Natural killer cell (primary cell): ENCODE measurements at regions not wholly inside any gene's neighbourhood (a gene's known extent, or its start where the extent isn't known, plus 50 kb on each side); places are given as distances from the start of the nearest gene placed in this dataset.

Experiments used
- ATAC-seq, 3 donors: fragments of 150-1000 bp in 2 of 3; fragments of 200-7000 bp in 1 of 3; cut with Tn5 transposase; 1 replicate in 1 of 3; 2 replicates in 2 of 3; pipeline ENCODE4 v1.10.0; 2021; ENCODE audit warnings: mild to moderate bottlenecking in 2 of 3, moderate library complexity in 2 of 3
- DNase-seq, 2 donors: peaks; one replicate each; pipeline versions ENCODE4 v3.0.0 to v3.0.0-alpha.2; 2013 to 2021; ENCODE audit warnings: mixed read lengths in 1 of 2
- H3K27ac ChIP-seq: one replicate; pipeline ENCODE4 v1.5.1; 2013; ENCODE audit warnings: mild to moderate bottlenecking, low read length
- H3K27me3 ChIP-seq: one replicate; pipeline ENCODE4 v1.6.1; 2013; ENCODE audit warnings: low read length; ENCODE audit not compliant: control insufficient read depth, insufficient read depth
- H3K36me3 ChIP-seq: one replicate; pipeline ENCODE4 v1.6.1; 2013; ENCODE audit warnings: low read length; ENCODE audit not compliant: control insufficient read depth, insufficient read depth
- H3K4me1 ChIP-seq: one replicate; pipeline ENCODE4 v1.6.1; 2013; ENCODE audit warnings: low read length; ENCODE audit not compliant: control insufficient read depth, insufficient read depth
- H3K4me3 ChIP-seq: one replicate; pipeline ENCODE4 v1.5.1; 2013; ENCODE audit warnings: low read length
- H3K9me3 ChIP-seq: one replicate; pipeline ENCODE4 v1.6.1; 2013; ENCODE audit warnings: low read length; ENCODE audit not compliant: control insufficient read depth, insufficient read depth
- H3K27ac Mint-ChIP-seq, 2 donors: one replicate each; pipeline ENCODE4 v1.8.0; 2022; ENCODE audit warnings: mild to moderate bottlenecking in 2 of 2, mixed read lengths in 2 of 2, moderate library complexity in 1 of 2
- H3K27me3 Mint-ChIP-seq, 2 donors: one replicate each; pipeline ENCODE4 v1.8.0; 2022; ENCODE audit warnings: low read depth in 2 of 2, mixed read lengths in 2 of 2
- H3K36me3 Mint-ChIP-seq: one replicate; pipeline ENCODE4 v1.8.0; 2022; ENCODE audit warnings: mixed read lengths
- H3K4me1 Mint-ChIP-seq, 2 donors: one replicate each; pipeline ENCODE4 v1.8.0; 2022; ENCODE audit warnings: mixed read lengths in 2 of 2
- H3K4me3 Mint-ChIP-seq: one replicate; pipeline ENCODE4 v1.8.0; 2022; ENCODE audit warnings: mild to moderate bottlenecking, moderate library complexity, mixed read lengths
- H3K9me3 Mint-ChIP-seq, 2 donors: one replicate each; pipeline ENCODE4 v1.8.0; 2022; ENCODE audit warnings: mixed read lengths in 2 of 2
- WGBS: methylation state at CpG from one replicate; pipeline ENCODE4 v1.1.7; 2013; ENCODE audit warnings: missing lambda C conversion rate; ENCODE audit not compliant: insufficient coverage; 5-methylcytosine and 5-hydroxymethylcytosine counted together
- intact Hi-C: fragments of 100-400 bp; cut with micrococcal nuclease; formaldehyde crosslinking; loops from one replicate; pipeline ENCODE4 v1.14.2; 2022
- TF ChIP-seq, protein P1 (sequence below): fragments of 200-600 bp; IDR thresholded peaks from one replicate; pipeline ENCODE4 v1.8.0; 2022; ENCODE audit warnings: antibody characterized with exemption

DNA sequence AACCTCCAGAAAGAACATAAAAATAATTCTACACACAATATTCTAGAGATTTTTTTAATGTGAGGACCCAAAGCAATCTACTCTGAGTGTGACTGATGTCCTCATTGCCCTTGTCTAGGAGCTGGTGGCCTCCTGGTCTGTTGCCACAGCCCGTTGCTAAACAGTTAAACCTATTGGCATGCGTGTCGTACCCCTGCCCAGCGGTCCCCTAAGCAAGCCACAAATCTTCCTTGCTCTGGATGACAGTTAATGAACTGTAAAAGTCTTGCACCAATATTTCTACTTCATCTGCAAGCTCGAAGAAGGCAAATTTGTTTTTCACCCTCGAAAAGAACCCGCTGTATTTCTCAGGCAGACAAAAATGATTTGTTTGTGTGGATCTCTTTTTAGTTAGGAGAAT lies 489.1 kb upstream of the MEX3C start:
- 75% methylated on average over 7 of the region's 7 CpGs for whole genome bisulfite sequencing
- intact Hi-C loops, result no loop called here

DNA sequence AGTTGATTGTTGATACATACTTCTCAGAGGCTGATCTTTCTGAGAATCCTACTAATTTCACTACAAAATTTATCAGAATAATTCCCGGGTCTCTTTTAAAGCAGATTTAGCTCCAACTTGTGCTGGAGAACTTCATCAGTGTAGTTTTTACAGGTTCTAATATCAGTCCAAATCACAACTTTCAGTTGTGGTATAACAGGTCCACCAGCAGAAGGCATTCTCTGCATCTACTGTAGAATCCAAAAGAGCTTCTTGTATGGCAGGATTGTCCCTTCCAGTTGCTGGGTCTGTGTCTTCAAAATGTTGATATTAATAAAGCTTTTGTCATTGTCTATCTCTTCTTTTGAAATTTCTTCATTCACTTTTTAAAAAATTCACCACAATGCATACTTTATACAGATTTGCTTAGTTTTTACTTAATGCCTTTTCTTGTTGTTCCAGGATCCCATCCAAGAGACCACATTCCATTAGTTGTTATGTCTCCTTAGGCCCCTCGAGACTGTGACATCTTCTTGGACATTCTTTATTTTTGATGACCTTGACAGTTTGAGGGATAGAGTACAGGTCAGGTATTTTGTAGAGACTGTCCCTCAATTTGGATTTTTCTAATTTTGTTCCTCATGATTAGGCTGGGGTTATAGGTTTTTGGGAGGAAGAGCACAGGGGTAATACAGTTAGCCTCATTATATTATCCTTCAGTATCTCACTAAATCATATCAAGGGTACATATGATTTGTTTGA lies 490.5 kb upstream of the MEX3C start:
- TF ChIP-seq, protein P1, sequence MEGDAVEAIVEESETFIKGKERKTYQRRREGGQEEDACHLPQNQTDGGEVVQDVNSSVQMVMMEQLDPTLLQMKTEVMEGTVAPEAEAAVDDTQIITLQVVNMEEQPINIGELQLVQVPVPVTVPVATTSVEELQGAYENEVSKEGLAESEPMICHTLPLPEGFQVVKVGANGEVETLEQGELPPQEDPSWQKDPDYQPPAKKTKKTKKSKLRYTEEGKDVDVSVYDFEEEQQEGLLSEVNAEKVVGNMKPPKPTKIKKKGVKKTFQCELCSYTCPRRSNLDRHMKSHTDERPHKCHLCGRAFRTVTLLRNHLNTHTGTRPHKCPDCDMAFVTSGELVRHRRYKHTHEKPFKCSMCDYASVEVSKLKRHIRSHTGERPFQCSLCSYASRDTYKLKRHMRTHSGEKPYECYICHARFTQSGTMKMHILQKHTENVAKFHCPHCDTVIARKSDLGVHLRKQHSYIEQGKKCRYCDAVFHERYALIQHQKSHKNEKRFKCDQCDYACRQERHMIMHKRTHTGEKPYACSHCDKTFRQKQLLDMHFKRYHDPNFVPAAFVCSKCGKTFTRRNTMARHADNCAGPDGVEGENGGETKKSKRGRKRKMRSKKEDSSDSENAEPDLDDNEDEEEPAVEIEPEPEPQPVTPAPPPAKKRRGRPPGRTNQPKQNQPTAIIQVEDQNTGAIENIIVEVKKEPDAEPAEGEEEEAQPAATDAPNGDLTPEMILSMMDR, result no peak
- intact Hi-C loops, result no loop called here

More for the DNA sequence above, 489.1 kb upstream of the MEX3C start:
- H3K4me1 ChIP-seq, result no peaks in the 10 kb centered on the region
- H3K27me3 Mint-ChIP-seq, result peaks cover 0 to 2% of the 10 kb centered on the region in 2 donors
- TF ChIP-seq, protein P1, result no peak
- H3K27ac Mint-ChIP-seq, result no peak overlapping the region
- H3K27me3 ChIP-seq, result no peaks in the 10 kb centered on the region
- H3K4me1 Mint-ChIP-seq, result no peaks in the 10 kb centered on the region
- H3K36me3 Mint-ChIP-seq, result no peaks in the 10 kb centered on the region
- H3K9me3 ChIP-seq, result no peaks in the 10 kb centered on the region
- H3K4me3 Mint-ChIP-seq, result no peak overlapping the region
- peaks cover 2 to 4% of the 10 kb centered on the region in 2 donors for H3K9me3 Mint-ChIP-seq
- no peak overlapping the region for H3K4me3 ChIP-seq
- DNase-seq (no peak), ATAC-seq (no peak)
- no peaks in the 10 kb centered on the region for H3K36me3 ChIP-seq
- no peak overlapping the region for H3K27ac ChIP-seq

DNA sequence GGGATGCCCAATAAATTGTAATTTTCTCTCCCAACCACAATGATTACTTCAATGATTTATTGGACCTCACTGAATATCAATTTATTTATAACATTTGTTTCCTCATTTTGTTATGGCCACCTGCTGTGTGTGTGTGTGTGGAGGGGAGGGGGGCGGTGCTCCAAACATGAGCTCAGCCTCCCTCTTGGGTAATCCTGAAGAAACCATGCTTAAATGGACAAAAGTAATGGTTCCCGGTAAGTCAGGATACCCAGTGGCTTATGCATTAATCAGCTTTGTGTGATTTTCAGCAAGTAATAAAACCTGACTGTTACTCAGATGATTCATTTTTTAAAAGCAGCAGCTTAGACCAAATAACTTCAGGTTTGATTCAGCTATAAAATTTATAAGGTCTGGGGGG lies 495.1 kb upstream of the MEX3C start:
- TF ChIP-seq, protein P1, result no peak
- DNase-seq (no peak), ATAC-seq (no peak)
- Histone ChIP-seq H3K4me3 (no peak overlapping the region), H3K27ac (no peak overlapping the region), H3K36me3 (no peaks in the 10 kb centered on the region), H3K9me3 (no peaks in the 10 kb centered on the region), H3K4me1 (no peaks in the 10 kb centered on the region), H3K27me3 (no peaks in the 10 kb centered on the region)
- Mint-ChIP-seq H3K9me3 (peaks cover under 1 to 2% of the 10 kb centered on the region in 2 donors), H3K27ac (no peak overlapping the region), H3K4me3 (no peak overlapping the region), H3K4me1 (no peaks in the 10 kb centered on the region), H3K27me3 (no peaks in the 10 kb centered on the region), H3K36me3 (no peaks in the 10 kb centered on the region)
- 82% methylated on average over 2 of the region's 2 CpGs for WGBS
- intact Hi-C loops, result no loop called here

More for the DNA sequence above, 490.5 kb upstream of the MEX3C start:
- H3K36me3 Mint-ChIP-seq, result no peaks in the 10 kb centered on the region
- WGBS, result 65% methylated on average over 2 of the region's 2 CpGs
- no peaks in the 10 kb centered on the region for H3K9me3 ChIP-seq
- H3K27ac ChIP-seq, result no peak overlapping the region
- H3K36me3 ChIP-seq, result no peaks in the 10 kb centered on the region
- H3K9me3 Mint-ChIP-seq, result peaks cover 2 to 3% of the 10 kb centered on the region in 2 donors
- H3K27me3 Mint-ChIP-seq, result peaks cover 0 to 2% of the 10 kb centered on the region in 2 donors
- H3K27ac Mint-ChIP-seq, result no peak overlapping the region
- no peak overlapping the region for H3K4me3 ChIP-seq
- H3K27me3 ChIP-seq, result no peaks in the 10 kb centered on the region
- no peaks in the 10 kb centered on the region for H3K4me1 Mint-ChIP-seq
- no peak overlapping the region for H3K4me3 Mint-ChIP-seq
- ATAC-seq (no peak), DNase-seq (no peak)
- no peaks in the 10 kb centered on the region for H3K4me1 ChIP-seq
